Progenitor cell of endocrine pancreas (in vitro differentiated cells): ENCODE measurements at regions not wholly inside any gene's neighbourhood (a gene's known extent, or its start where the extent isn't known, plus 50 kb on each side); places are given as distances from the start of the nearest gene placed in this dataset.

ENCODE experiments used
- DNase-seq: peaks from one replicate; pipeline ENCODE4 v3.0.0; 2021; ENCODE audit warnings: low spot score; ENCODE audit not compliant: unreplicated experiment
- H3K27ac Mint-ChIP-seq: 2 replicates; pipeline ENCODE4 v1.8.0; 2021; ENCODE audit warnings: mild to moderate bottlenecking, moderate library complexity, mixed read lengths
- H3K27me3 Mint-ChIP-seq: 2 replicates; pipeline ENCODE4 v1.8.0; 2021; ENCODE audit warnings: mixed read lengths
- H3K36me3 Mint-ChIP-seq: 2 replicates; pipeline ENCODE4 v1.8.0; 2022; ENCODE audit warnings: mixed read lengths; ENCODE audit not compliant: insufficient read depth
- H3K4me1 Mint-ChIP-seq: 2 replicates; pipeline ENCODE4 v1.8.0; 2021; ENCODE audit warnings: low read depth, mixed read lengths
- H3K4me3 Mint-ChIP-seq: 2 replicates; pipeline ENCODE4 v1.8.0; 2021; ENCODE audit warnings: low read depth, mild to moderate bottlenecking, moderate library complexity, mixed read lengths
- H3K9me3 Mint-ChIP-seq: 2 replicates; pipeline ENCODE4 v1.8.0; 2021; ENCODE audit warnings: low read depth, mixed read lengths
- CTCF ChIP-seq: fragments of 200-600 bp; sonication (generic); IDR thresholded peaks from one replicate; pipeline ENCODE4 v1.5.0; 2021; ENCODE audit warnings: antibody characterized with exemption, mild to moderate bottlenecking; ENCODE audit not compliant: unreplicated experiment

GRCh38 chr12:105622220-105622619, 291.7 kb downstream of the C12orf75 start:
- TF ChIP-seq CTCF: no peak
- H3K9me3 Mint-ChIP-seq: peaks cover 2% of the 10 kb centered on the region
- H3K4me3 Mint-ChIP-seq: no peak overlapping the region
- DNase-seq: no peak
- H3K27me3 Mint-ChIP-seq: peaks cover 2% of the 10 kb centered on the region
- H3K27ac Mint-ChIP-seq: no peak overlapping the region
- no peaks in the 10 kb centered on the region for H3K36me3 Mint-ChIP-seq
- peaks cover 2% of the 10 kb centered on the region for H3K4me1 Mint-ChIP-seq

DNA sequence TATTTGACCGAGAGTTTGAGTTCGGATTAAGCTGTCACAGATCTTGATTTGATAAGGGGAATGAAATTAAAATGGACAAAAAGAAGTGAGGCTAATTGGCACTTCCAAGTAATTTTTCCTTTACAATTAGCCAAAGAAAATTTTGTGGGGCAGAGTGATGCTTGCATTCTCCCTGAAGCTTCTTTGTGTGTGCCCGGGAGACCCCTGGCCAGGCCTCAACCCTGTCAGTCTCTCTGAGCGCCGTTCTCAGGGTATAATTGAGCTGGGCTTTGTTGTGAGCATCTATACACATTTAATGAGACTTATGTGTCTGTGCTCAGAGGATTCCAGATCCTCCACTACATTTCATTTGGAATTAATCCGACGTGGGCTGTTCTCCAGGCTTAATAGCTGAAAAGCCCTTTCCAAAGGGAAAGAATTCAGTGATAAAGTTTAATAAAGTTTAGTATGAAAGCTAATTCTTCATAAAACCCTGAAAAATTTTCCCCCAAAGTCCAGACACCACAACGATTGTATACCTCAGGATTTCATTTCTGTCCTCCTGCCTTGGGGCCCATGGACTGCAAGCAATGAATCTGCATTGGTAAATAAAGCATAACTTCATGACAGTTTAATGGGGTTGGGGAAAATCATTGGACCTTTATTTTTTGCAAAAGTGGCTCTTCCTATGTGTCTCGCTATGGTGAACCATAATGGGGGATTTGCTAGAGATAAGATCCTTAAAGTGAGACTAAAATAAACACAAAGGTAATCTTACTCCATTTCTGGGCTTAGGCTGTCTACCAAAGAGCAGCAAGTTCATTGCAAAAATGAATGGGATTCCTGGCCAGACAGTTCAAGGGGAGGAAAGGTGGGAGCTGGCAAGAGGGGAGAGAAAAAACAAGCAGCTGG, 292.6 kb downstream of the C12orf75 start:
- Mint-ChIP-seq H3K4me1 (peaks cover 6% of the 10 kb centered on the region), H3K36me3 (peaks cover 1% of the 10 kb centered on the region), H3K27ac (no peak overlapping the region), H3K4me3 (no peak overlapping the region), H3K9me3 (peaks cover 3% of the 10 kb centered on the region), H3K27me3 (no peaks in the 10 kb centered on the region)
- TF ChIP-seq CTCF: no peak
- DNase-seq: no peak

DNA sequence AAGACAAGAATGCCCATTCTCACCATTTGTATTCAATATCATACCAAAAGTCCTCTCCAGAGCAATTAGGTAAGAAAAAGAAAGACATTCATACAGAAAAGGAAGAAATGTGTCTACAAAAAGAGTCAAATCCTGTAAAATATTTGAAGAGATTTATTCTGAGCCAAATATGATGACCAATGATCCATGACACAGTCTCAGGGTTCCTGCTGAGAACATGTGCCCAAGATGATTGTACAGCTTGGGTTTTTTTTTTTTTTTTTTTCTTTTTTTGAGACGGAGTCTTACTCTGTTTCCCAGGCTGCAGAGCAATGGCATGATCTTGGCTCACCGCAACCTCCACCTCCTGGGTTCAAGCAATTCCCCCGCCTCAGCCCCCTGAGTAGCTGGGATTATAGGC, 296.2 kb downstream of the C12orf75 start:
- Mint-ChIP-seq H3K27ac (no peak overlapping the region), H3K9me3 (peaks cover 3% of the 10 kb centered on the region), H3K36me3 (peaks cover 1% of the 10 kb centered on the region), H3K27me3 (no peaks in the 10 kb centered on the region), H3K4me1 (peaks cover 6% of the 10 kb centered on the region), H3K4me3 (no peak overlapping the region)
- TF ChIP-seq CTCF: no peak
- no peak for DNase-seq

GRCh38 chr12:105637470-105637869, 307.0 kb downstream of the C12orf75 start:
- Mint-ChIP-seq H3K27ac (no peak overlapping the region), H3K4me1 (no peaks in the 10 kb centered on the region), H3K27me3 (no peaks in the 10 kb centered on the region), H3K36me3 (peaks cover 3% of the 10 kb centered on the region), H3K9me3 (peaks cover 30% of the 10 kb centered on the region), H3K4me3 (no peak overlapping the region)
- no peak for DNase-seq
- TF ChIP-seq CTCF: no peak

DNA sequence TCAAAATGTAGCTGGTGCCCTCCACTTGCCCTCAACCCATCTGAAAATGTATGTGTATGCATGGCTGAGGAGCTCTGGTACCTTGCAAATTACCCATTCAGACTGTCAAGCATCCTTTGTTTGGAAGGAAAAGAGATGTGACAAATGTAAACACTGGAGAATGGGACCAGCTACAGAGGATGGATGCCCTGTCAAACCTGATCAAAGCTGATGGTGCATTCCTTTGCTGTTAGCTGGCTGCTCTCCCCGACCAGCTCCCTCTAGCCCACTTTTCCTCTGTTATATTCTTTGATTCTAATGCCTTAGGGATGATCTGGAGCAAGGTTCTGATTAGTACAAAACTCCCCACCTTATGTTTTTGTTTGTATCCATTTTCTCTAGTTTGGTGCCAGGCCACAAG, 310.3 kb downstream of the C12orf75 start:
- H3K9me3 Mint-ChIP-seq: peaks cover 25% of the 10 kb centered on the region
- DNase-seq: no peak

More for the DNA sequence above, 310.3 kb downstream of the C12orf75 start:
- no peak overlapping the region for H3K27ac Mint-ChIP-seq
- no peaks in the 10 kb centered on the region for H3K27me3 Mint-ChIP-seq
- peaks cover 3% of the 10 kb centered on the region for H3K36me3 Mint-ChIP-seq
- H3K4me3 Mint-ChIP-seq: no peak overlapping the region
- no peaks in the 10 kb centered on the region for H3K4me1 Mint-ChIP-seq
- TF ChIP-seq CTCF: no peak
